RWPE2 (cell line): ENCODE measurements at regions not wholly inside any gene's neighbourhood (a gene's known extent, or its start where the extent isn't known, plus 50 kb on each side); places are given as distances from the start of the nearest gene placed in this dataset.

Experiments
- ATAC-seq: fragments of 200-7000 bp; cut with Tn5 transposase; 3 replicates; pipeline ENCODE4 v1.9.1; 2021; ENCODE audit warnings: low read depth
- DNase-seq: peaks from one replicate; pipeline ENCODE4 v3.0.0-alpha.2; 2020; ENCODE audit warnings: low spot score
- H3K27ac ChIP-seq: fragments of 450-650 bp; 2 replicates; pipeline ENCODE4 v1.5.1; 2017; ENCODE audit warnings: mild to moderate bottlenecking; ENCODE audit not compliant: poor library complexity, severe bottlenecking
- H3K27me3 ChIP-seq: fragments of 250-450 bp; sonication (Bioruptor Pico); 2 replicates; pipeline ENCODE4 v1.5.1; 2021; ENCODE audit warnings: mild to moderate bottlenecking, moderate library complexity; ENCODE audit not compliant: insufficient read depth, poor library complexity, severe bottlenecking
- H3K36me3 ChIP-seq: fragments of 250-450 bp; sonication (Bioruptor Pico); 2 replicates; pipeline ENCODE4 v1.5.1; 2020; ENCODE audit warnings: low read depth, mild to moderate bottlenecking, moderate library complexity
- H3K4me1 ChIP-seq: fragments of 250-450 bp; sonication (Bioruptor Pico); 2 replicates; pipeline ENCODE4 v1.5.1; 2021; ENCODE audit warnings: mild to moderate bottlenecking, moderate library complexity; ENCODE audit not compliant: insufficient read depth, poor library complexity, severe bottlenecking
- H3K4me3 ChIP-seq: fragments of 250-450 bp; sonication (Bioruptor Pico); 2 replicates; pipeline ENCODE4 v1.5.1; 2021; ENCODE audit warnings: mild to moderate bottlenecking, moderate library complexity; ENCODE audit not compliant: severe bottlenecking
- H3K9me3 ChIP-seq: fragments of 250-450 bp; sonication (Bioruptor Pico); 2 replicates; pipeline ENCODE4 v1.5.1; 2021; ENCODE audit warnings: mild to moderate bottlenecking, moderate library complexity; ENCODE audit not compliant: severe bottlenecking
- CTCF ChIP-seq: fragments of 450-650 bp; IDR thresholded peaks from one replicate; pipeline ENCODE4 v1.5.1; 2017; ENCODE audit warnings: mild to moderate bottlenecking, moderate library complexity; ENCODE audit not compliant: poor library complexity, severe bottlenecking

- no peak for TF ChIP-seq CTCF
- Histone ChIP-seq H3K27me3 (no peaks in the 10 kb centered on the region), H3K4me1 (peaks cover 5% of the 10 kb centered on the region), H3K9me3 (no peaks in the 10 kb centered on the region), H3K36me3 (no peaks in the 10 kb centered on the region), H3K4me3 (no peak overlapping the region), H3K27ac (peak overlapping the region; percentile 10)
- ATAC-seq (peak; percentile 73; the same call in 2 of the 3 replicates), DNase-seq (no peak)
These were observed 650.6 kb downstream of the SATB2 start for GRCh38 chr2:198807131-198807530.

GRCh38 chr2:198795419-198795818 is 662.3 kb downstream of the SATB2 start:
- no peak for ATAC-seq
- Histone ChIP-seq H3K4me3 (no peak overlapping the region), H3K36me3 (no peaks in the 10 kb centered on the region), H3K4me1 (no peaks in the 10 kb centered on the region), H3K27me3 (no peaks in the 10 kb centered on the region), H3K27ac (no peak overlapping the region), H3K9me3 (no peaks in the 10 kb centered on the region)
- no peak for TF ChIP-seq CTCF
- no peak for DNase-seq

- Histone ChIP-seq H3K4me3 (no peak overlapping the region), H3K9me3 (no peaks in the 10 kb centered on the region), H3K4me1 (no peaks in the 10 kb centered on the region), H3K27me3 (no peaks in the 10 kb centered on the region), H3K27ac (no peak overlapping the region), H3K36me3 (no peaks in the 10 kb centered on the region)
- no peak for TF ChIP-seq CTCF
- DNase-seq = no peak
- no peak for ATAC-seq
These were observed 666.1 kb downstream of the SATB2 start for GRCh38 chr2:198791623-198792022.

GRCh38 chr2:198788676-198789075 is 669.1 kb downstream of the SATB2 start:
- no peak for DNase-seq

More at GRCh38 chr2:198788676-198789075, 669.1 kb downstream of the SATB2 start:
- H3K27me3 ChIP-seq = no peaks in the 10 kb centered on the region
- ATAC-seq = no peak
- TF ChIP-seq CTCF = no peak
- no peak overlapping the region for H3K4me3 ChIP-seq
- no peak overlapping the region for H3K27ac ChIP-seq
- H3K4me1 ChIP-seq = no peaks in the 10 kb centered on the region
- H3K36me3 ChIP-seq = no peaks in the 10 kb centered on the region
- H3K9me3 ChIP-seq = no peaks in the 10 kb centered on the region
